ENCODE measurements at regions not wholly inside any gene's neighbourhood (a gene's known extent, or its start where the extent isn't known, plus 50 kb on each side); places are given as distances from the start of the nearest gene placed in this dataset.

GRCh38 chr6:90872981-90873380 lies 286.1 kb upstream of the MAP3K7 start (continued):
- TF ChIP-seq CHD7 (IDR thresholded peaks at IDR 0.05; ENCODE audit: insufficient replicate concordance, low read length) (no peak), SP1 (IDR thresholded peaks at IDR 0.05; ENCODE audit: low read depth, low read length) (no peak), MAFK (IDR thresholded peaks at IDR 0.05; ENCODE audit: low read depth, low read length) (no peak), RFX5 (IDR thresholded peaks at IDR 0.05; ENCODE audit: borderline replicate concordance, low read depth, low read length) (no peak), TEAD4 (IDR thresholded peaks at IDR 0.05; ENCODE audit: low read depth, low read length) (no peak), SP4 (IDR thresholded peaks at IDR 0.05; ENCODE audit: low read length) (no peak)

Measured in H1 (cell line).